ENCODE measurements at regions not wholly inside any gene's neighbourhood (a gene's known extent, or its start where the extent isn't known, plus 50 kb on each side); places are given as distances from the start of the nearest gene placed in this dataset.

GRCh38 chr18:39770399-39770798 lies 2184.6 kb upstream of the PIK3C3 start (continued):
- no peak for TF ChIP-seq ZNF462 (CRISPR knock-in tag; IDR thresholded peaks at IDR 0.05)

- H3K4me1 ChIP-seq (ENCODE audit: insufficient read depth): peaks cover 8% of the 10 kb centered on the region
- H3K79me2 ChIP-seq (replicated peaks; ENCODE audit: insufficient read depth): peaks cover 83% of the 10 kb centered on the region
- no peaks in the 10 kb centered on the region for H3K27me3 Mint-ChIP-seq (ENCODE audit: insufficient read depth, low read depth, poor library complexity)
- H3K4me3 Mint-ChIP-seq: no peak overlapping the region
- H3K9me2 ChIP-seq (ENCODE audit: insufficient read depth): peaks cover 4% of the 10 kb centered on the region; the same call in 1 of the 2 replicates
- H4K20me1 ChIP-seq (replicated peaks; ENCODE audit: insufficient read depth): peaks cover 4% of the 10 kb centered on the region
- H2AFZ ChIP-seq: no peak overlapping the region
- DNase-seq (ENCODE audit: low spot score) (no peak), ATAC-seq (no peak)
- no peaks in the 10 kb centered on the region for H3K36me3 Mint-ChIP-seq (ENCODE audit: low read depth)
- no peaks in the 10 kb centered on the region for H3F3A ChIP-seq (replicated peaks; ENCODE audit: low read depth)
- H3K27ac ChIP-seq (ENCODE audit: low read depth): no peak overlapping the region
- H3K4me2 ChIP-seq: no peak overlapping the region
- peaks cover 3% of the 10 kb centered on the region; the same call in 2 of the 3 replicates for H3K4me1 Mint-ChIP-seq
- H3K4me3 ChIP-seq: no peak overlapping the region
- no peaks in the 10 kb centered on the region for H3K27me3 ChIP-seq (ENCODE audit: insufficient read depth)
- no peaks in the 10 kb centered on the region for H3K36me3 ChIP-seq (ENCODE audit: insufficient read depth)
- H3K9me3 Mint-ChIP-seq: no peaks in the 10 kb centered on the region
- H3K27ac Mint-ChIP-seq: no peak overlapping the region
- no peak for TF ChIP-seq EZH2phosphoT487 (IDR thresholded peaks at IDR 0.05; ENCODE audit: unreplicated experiment)
- no peak for TF ChIP-seq REST (IDR thresholded peaks at IDR 0.05; ENCODE audit: unreplicated experiment)
- no peak for TF ChIP-seq STAT1 (IDR thresholded peaks at IDR 0.05; ENCODE audit: unreplicated experiment)
- no peak for TF ChIP-seq ETS1 (IDR thresholded peaks at IDR 0.05)
- TF ChIP-seq CTCF (conservative IDR thresholded peaks at IDR 0.05; ENCODE audit: low read depth in 2 of 2): no peak
- TF ChIP-seq CREB1 (CRISPR knock-in tag; IDR thresholded peaks at IDR 0.05; ENCODE audit: low read depth): no peak
- no peak for TF ChIP-seq EZH2 (IDR thresholded peaks at IDR 0.05; ENCODE audit: low read depth, unreplicated experiment)
- no peak for TF ChIP-seq POLR2AphosphoS5 (IDR thresholded peaks at IDR 0.05; ENCODE audit: low read depth)
- TF ChIP-seq ZNF114 (CRISPR knock-in tag; IDR thresholded peaks at IDR 0.05): no peak
- no peak for TF ChIP-seq JUNB (IDR thresholded peaks at IDR 0.05; ENCODE audit: unreplicated experiment)
- TF ChIP-seq ZNF331 (CRISPR knock-in tag; IDR thresholded peaks at IDR 0.05; ENCODE audit: low read depth): no peak
- no peak for TF ChIP-seq NANOG (IDR thresholded peaks at IDR 0.05; ENCODE audit: borderline replicate concordance)
These were observed 2190.2 kb upstream of the PIK3C3 start for GRCh38 chr18:39764873-39765272.

All from GM23338 (cell line).